Stimulated activated CD4-positive, alpha-beta T cell treated with anti-CD3 and anti-CD28 coated beads, Interleukin-4, amount 100 ng/mL, for 24 hours (primary cell): ENCODE measurements at regions not wholly inside any gene's neighbourhood (a gene's known extent, or its start where the extent isn't known, plus 50 kb on each side); places are given as distances from the start of the nearest gene placed in this dataset.
"Not testable (repeated sequence)": the region's sequence is repeated elsewhere in the genome, so short reads cannot be mapped to it uniquely, and the experiment has no call there.

Experiments used
- DNase-seq: peaks from one replicate; pipeline ENCODE4 v3.0.0-alpha.2; 2020

DNA sequence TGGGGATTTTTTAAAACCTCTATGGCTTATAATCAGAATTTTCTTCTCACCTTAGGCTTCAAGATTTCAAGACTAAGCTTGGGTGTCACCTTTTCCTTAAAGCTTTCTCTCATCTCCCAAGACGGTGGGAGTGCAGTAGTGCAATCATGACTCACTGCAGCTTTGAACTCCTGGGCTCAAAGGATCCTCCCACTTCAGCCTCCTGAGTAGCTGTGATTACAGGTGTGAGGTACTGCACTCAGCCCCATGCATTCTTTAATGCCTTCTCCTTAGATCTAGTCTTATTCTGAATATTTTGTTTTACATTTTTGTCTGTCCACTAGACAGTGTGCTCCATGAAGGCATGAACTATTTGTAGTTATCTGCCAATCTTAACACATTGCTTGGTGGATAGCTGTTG is 55.7 kb upstream of the FAT3 start:
- DNase-seq: no peak

- DNase-seq: no peak
Measured at GRCh38 chr11:92167571-92167970, 57.0 kb upstream of the FAT3 start.

GRCh38 chr11:92166335-92166734 is 58.3 kb upstream of the FAT3 start:
- DNase-seq: no peak

DNA sequence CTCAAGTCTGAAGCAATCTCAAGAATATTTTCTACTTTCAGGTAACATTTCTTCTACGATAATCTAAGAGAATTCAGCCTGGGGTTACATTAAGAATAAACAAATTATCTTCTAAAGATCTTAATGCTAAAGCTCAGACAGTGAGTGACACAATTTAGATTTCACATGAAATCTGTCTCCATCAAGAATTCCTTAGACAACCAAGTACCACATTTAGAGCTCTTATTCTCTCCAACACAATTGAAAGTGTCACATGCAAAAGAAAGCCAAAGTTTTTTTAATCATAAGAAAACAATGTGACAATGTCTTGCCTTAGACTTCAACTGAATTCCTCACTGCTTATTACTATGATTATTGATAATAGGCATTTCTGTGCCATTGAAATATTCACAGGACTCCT is 60.7 kb upstream of the FAT3 start:
- no peak for DNase-seq

DNA sequence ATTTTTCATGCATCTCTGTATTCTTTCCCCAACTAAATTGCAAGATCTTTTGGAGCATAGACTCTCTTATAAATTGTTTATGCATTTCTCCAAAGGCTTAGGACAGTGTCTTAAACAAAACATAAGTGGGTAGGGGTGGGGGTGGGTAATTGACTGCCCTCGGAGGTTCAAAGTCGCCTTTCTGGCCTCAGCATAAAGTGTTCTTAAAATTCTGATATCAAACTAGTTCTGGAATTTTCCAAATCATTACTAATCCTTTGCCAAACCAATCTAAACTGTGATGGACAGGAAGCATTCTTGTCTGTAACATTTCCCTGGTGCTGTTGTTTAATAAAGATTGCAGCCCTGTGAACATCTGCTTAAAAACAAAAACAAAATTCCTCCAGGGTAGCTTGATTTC is 61.8 kb upstream of the FAT3 start:
- DNase-seq: no peak

DNA sequence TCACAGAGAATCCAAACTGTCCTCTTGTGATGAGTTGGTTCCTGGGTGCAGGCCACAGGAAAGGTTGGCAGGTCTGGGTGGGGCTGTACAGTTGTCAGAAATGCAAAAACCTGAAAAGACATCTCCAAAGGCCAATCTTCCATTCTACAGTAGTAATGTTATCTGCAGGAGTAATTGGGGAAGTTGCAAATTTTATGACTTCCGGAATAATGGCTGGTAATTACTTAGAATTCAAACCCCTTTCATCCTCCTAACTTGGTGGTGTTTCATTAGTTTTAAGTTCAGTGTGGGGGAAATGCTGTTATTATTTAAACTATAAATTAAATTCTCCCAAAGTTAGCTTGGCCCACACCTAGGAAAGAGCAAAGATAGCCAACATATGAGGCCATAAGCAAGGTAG is 64.7 kb upstream of the FAT3 start:
- no peak for DNase-seq

- not testable (repeated sequence) for DNase-seq
Measured at GRCh38 chr11:92157390-92157789, 67.2 kb upstream of the FAT3 start.

DNA sequence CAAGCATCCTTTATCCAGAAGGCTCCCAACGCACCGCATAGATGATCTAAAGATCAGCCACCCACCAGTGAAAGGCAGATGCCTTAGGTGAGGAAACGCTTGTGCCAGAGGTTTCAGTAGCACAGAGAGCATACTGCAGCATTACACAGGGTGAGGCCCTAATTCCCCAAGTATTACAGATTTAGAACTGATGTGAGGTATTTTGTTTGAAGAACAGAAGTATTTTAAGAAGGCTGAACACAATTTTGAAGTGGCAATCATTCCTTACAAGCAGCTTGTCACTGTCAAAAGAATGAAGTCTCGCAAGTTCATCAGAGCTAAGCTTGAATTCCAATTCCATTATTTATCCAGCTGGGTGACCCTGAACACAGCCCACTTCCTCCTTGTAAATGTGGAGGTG is 70.0 kb upstream of the FAT3 start:
- DNase-seq: no peak

GRCh38 chr11:92154110-92154509 is 70.5 kb upstream of the FAT3 start:
- DNase-seq: no peak

GRCh38 chr11:92153542-92153941 is 71.1 kb upstream of the FAT3 start:
- DNase-seq: no peak

DNA sequence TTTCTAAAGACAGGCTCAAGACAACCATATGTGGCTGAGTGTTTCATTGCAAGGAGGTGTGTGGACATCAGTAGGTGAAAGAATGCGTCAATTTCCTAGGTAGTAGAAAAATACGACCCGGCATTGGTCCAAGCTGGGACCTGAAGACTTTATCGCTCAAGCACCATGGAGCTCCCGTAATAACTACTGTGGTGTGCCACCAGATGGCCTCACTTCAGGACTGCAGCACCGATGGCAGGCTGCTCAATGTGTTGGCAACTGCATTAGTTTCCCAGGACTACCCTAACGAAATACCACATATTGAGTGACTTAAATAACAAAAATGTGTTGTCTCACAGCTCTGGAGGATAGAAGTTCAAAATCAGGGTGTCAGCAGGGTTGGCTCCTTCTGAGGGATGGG is 72.4 kb upstream of the FAT3 start:
- no peak for DNase-seq

GRCh38 chr11:92149996-92150395 is 74.6 kb upstream of the FAT3 start:
- DNase-seq: no peak

DNA sequence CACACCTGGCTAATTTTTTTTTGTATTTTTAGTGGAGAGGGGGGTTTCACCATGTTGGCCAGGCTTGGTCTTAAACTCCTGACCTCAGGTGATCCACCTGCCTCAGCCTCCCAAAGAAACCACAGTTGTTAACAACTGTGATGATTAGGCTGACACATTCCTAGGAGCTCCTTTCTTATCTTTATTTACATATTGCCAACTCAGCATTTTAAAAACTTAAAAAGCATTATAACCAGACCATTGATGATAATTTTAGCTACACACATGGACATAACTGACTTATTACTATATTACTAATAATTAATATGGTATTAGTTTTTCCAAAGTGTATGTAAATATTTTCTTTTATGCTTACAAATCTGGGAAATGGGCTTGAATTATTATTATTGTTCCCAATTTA is 82.9 kb upstream of the FAT3 start:
- no peak for DNase-seq

- no peak for DNase-seq
Measured at GRCh38 chr11:92141159-92141558, 83.5 kb upstream of the FAT3 start.

- DNase-seq: no peak
Measured at GRCh38 chr11:92140021-92140420, 84.6 kb upstream of the FAT3 start.

DNA sequence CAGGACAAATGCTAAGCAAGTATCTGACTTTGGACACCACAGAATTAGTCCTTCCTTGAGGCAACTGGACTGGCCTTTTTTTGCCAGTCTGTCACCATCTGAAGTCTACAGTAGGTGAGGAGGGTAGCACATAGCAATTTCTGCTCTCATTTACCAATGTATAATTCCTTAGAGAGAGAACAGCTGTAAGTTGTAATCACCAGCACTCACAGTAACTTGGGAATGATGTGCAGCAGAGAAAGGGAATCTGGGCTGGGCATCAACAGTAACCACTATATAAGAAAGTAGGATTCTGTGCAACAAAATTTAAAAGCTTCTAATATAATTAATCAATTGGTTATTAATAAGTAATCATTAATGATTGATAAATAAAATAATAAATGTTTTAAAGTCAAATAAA is 86.3 kb upstream of the FAT3 start:
- no peak for DNase-seq

GRCh38 chr11:92137747-92138146 is 86.9 kb upstream of the FAT3 start:
- no peak for DNase-seq

- DNase-seq: no peak
Measured at GRCh38 chr11:92136797-92137196, 87.8 kb upstream of the FAT3 start.

- no peak for DNase-seq
Measured at GRCh38 chr11:92131289-92131865, 93.2 kb upstream of the FAT3 start.

DNA sequence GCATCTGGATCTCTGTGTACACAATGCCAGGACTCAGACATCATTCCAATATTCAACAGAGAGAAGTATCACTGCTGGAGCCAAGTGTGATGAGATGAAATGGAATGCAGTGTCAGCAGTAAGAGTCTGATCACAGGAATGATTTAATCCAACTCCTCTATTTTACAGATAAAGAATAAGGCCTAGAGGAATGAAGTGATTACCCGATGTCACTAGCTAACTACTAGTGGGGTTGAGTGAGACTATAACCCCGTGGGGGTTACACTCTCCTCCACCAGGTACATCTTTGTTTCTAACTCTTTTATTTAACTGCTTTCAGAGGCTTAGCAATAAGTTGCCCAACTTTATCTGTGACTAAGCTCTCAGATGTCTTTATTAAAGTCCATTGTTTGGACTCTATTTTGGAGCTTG is 94.2 kb upstream of the FAT3 start:
- DNase-seq: no peak

GRCh38 chr11:92129811-92130210 is 94.8 kb upstream of the FAT3 start:
- DNase-seq: no peak

- DNase-seq: no peak
Measured at GRCh38 chr11:92128026-92128425, 96.6 kb upstream of the FAT3 start.

- DNase-seq: no peak
Measured at GRCh38 chr11:92125321-92125720, 99.3 kb upstream of the FAT3 start.

GRCh38 chr11:92123540-92123939 is 101.1 kb upstream of the FAT3 start:
- no peak for DNase-seq

DNA sequence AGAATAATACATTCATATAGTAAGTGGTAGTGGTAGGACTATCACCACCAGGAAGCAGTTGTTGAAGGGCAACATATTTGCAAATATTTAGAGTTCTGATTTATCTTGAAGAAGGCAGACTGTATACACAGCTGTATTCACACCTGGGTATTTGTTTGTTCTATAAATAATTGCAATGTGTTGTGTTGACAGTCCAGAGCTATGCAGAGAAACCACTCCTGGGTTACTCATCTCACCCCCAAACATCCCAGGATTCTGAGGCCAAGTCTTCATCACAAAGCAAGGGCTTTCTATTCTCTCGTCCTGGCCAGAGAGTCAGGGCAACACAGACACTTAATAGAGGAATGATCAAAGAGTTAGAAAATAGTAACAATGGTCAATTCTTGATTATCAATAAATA is 102.1 kb upstream of the FAT3 start:
- DNase-seq: no peak

- no peak for DNase-seq
Measured at GRCh38 chr11:92111287-92111686, 113.3 kb upstream of the FAT3 start.
